IMR-90 (cell line): ENCODE measurements at regions not wholly inside any gene's neighbourhood (a gene's known extent, or its start where the extent isn't known, plus 50 kb on each side); places are given as distances from the start of the nearest gene placed in this dataset.

Experiments
- BHLHE40 ChIP-seq: fragments of 150-350 bp; IDR thresholded peaks from 2 replicates; pipeline ENCODE4 v1.6.1; 2016; ENCODE audit warnings: mild to moderate bottlenecking, low read depth, low read length
- CHD1 ChIP-seq: IDR thresholded peaks from 2 replicates; pipeline ENCODE4 v1.6.1; 2012; ENCODE audit warnings: low read depth, low read length, improper control_type of control experiment
- CTCF ChIP-seq: conservative IDR thresholded peaks from 2 replicates; pipeline ENCODE4 v1.5.1; 2012; ENCODE audit warnings: mild to moderate bottlenecking, low read depth, low read length, improper control_type of control experiment
- ELK1 ChIP-seq: fragments of 150-350 bp; IDR thresholded peaks from 2 replicates; pipeline ENCODE4 v1.6.1; 2016; ENCODE audit warnings: low read depth, mild to moderate bottlenecking, low read length, moderate library complexity, borderline replicate concordance
- MAFK ChIP-seq: IDR thresholded peaks from 2 replicates; pipeline ENCODE4 v1.6.1; 2012; ENCODE audit warnings: low read depth, low read length, improper control_type of control experiment
- MAZ ChIP-seq: IDR thresholded peaks from 2 replicates; pipeline ENCODE4 v1.6.1; 2012; ENCODE audit warnings: low read depth, mild to moderate bottlenecking, low read length, improper control_type of control experiment, moderate library complexity, borderline replicate concordance
- POLR2A ChIP-seq: IDR thresholded peaks from 2 replicates; pipeline ENCODE4 v1.6.1; 2012; ENCODE audit warnings: mild to moderate bottlenecking, low read depth, low read length
- RAD21 ChIP-seq: IDR thresholded peaks from 2 replicates; pipeline ENCODE4 v1.6.1; 2012; ENCODE audit warnings: low read length, improper control_type of control experiment
- RCOR1 ChIP-seq: IDR thresholded peaks from 2 replicates; pipeline ENCODE4 v1.6.1; 2012; ENCODE audit warnings: mild to moderate bottlenecking, low read length, improper control_type of control experiment; ENCODE audit not compliant: insufficient replicate concordance
- SMC3 ChIP-seq: fragments of 150-350 bp; IDR thresholded peaks from 2 replicates; pipeline ENCODE4 v1.6.1; 2016; ENCODE audit warnings: low read depth, mild to moderate bottlenecking, antibody characterized with exemption, low read length, moderate library complexity
- USF2 ChIP-seq: fragments of 150-350 bp; IDR thresholded peaks from 2 replicates; pipeline ENCODE4 v1.6.1; 2017; ENCODE audit warnings: mild to moderate bottlenecking, antibody characterized with exemption, low read length, low read depth

GRCh38 chr12:43044241-43044640 lies 454.7 kb upstream of the PRICKLE1 start:
- TF ChIP-seq CTCF (no peak), POLR2A (no peak), USF2 (no peak), RAD21 (no peak), RCOR1 (no peak), ELK1 (no peak), BHLHE40 (no peak), SMC3 (no peak), CHD1 (no peak), MAFK (no peak), MAZ (no peak)
